GM12878 (cell line): ENCODE measurements at regions not wholly inside any gene's neighbourhood (a gene's known extent, or its start where the extent isn't known, plus 50 kb on each side); places are given as distances from the start of the nearest gene placed in this dataset.

Source experiments
- ATAC-seq: fragments of 200-7000 bp; cut with Tn5 transposase; 3 replicates; pipeline ENCODE4 v1.9.1; 2020; ENCODE audit warnings: mild to moderate bottlenecking, moderate library complexity
- BruUV-seq: library from RNA; stranded (reverse); fragments of 400-500 nt; replicated peaks from 2 replicates; lab custom pipeline; 2021; lab: Mats Ljungman, UMichigan
- CTCF ChIA-PET: fragments of 300-600 bp; sonication (Branson Sonifier 250); formaldehyde crosslinking; extraction: SDS; loops from one replicate; lab custom pipeline; 2021; ENCODE audit warnings: inconsistent platforms; lab: Yijun Ruan, JAX
- POLR2A ChIA-PET: fragments of 350-600 bp; formaldehyde crosslinking; extraction: SDS; loops from one replicate; lab custom pipeline; 2021; ENCODE audit warnings: inconsistent platforms; lab: Charles Lee
- RAD21 ChIA-PET: fragments of 300-600 bp; sonication (Branson Sonifier 250); formaldehyde crosslinking; loops from one replicate; lab custom pipeline; 2023; ENCODE audit warnings: antibody characterized with exemption; ENCODE audit not compliant: unreplicated experiment; lab: Charles Lee
- SMC1A ChIA-PET: fragments of 300-600 bp; sonication (Branson Sonifier 250); formaldehyde crosslinking; loops from one replicate; lab custom pipeline; 2023; ENCODE audit not compliant: unreplicated experiment, uncharacterized antibody; lab: Charles Lee
- DNase-seq: peaks from one replicate; pipeline ENCODE4 v3.0.0-alpha.2; 2011; ENCODE audit warnings: low read depth, low spot score
- FAIRE-seq: peaks from 3 replicates; lab custom pipeline; 2011; peaks lifted over from hg19 to GRCh38; lab: Jason Lieb, UNC
- H2AFZ ChIP-seq: 2 replicates; pipeline ENCODE4 v1.6.0; 2011; ENCODE audit warnings: low read depth, low read length, control low read depth; ENCODE audit not compliant: control insufficient read depth
- H3K27ac ChIP-seq: 2 replicates; pipeline ENCODE4 v1.5.1; 2011; ENCODE audit warnings: control low read depth; ENCODE audit not compliant: control insufficient read depth, insufficient read depth
- H3K27me3 ChIP-seq, 2 experiments: replicated peaks in 1 of 2; 2 replicates each; pipeline versions ENCODE4 v1.6.0 to v1.6.1; 2011; ENCODE audit warnings: low read length in 1 of 2; ENCODE audit not compliant: control insufficient read depth in 2 of 2, insufficient read depth in 2 of 2
- H3K36me3 ChIP-seq, 2 experiments: 2 replicates each; pipeline ENCODE4 v1.5.1; 2011; ENCODE audit warnings: low read length in 1 of 2; ENCODE audit not compliant: control insufficient read depth in 2 of 2, insufficient read depth in 2 of 2
- H3K4me1 ChIP-seq: 2 replicates; pipeline ENCODE4 v1.6.1; 2011; ENCODE audit warnings: mild to moderate bottlenecking, low read length, moderate library complexity, mixed read lengths; ENCODE audit not compliant: control insufficient read depth, insufficient read depth
- H3K4me2 ChIP-seq: 2 replicates; pipeline ENCODE4 v1.6.0; 2011; ENCODE audit warnings: control low read depth; ENCODE audit not compliant: control insufficient read depth, insufficient read depth
- H3K4me3 ChIP-seq: fragments of 200-600 bp; sonication (generic); 2 replicates; pipeline ENCODE4 v1.5.1; 2016
- H3K79me2 ChIP-seq: 2 replicates; pipeline ENCODE4 v1.6.0; 2011; ENCODE audit warnings: low read length; ENCODE audit not compliant: control insufficient read depth, insufficient read depth
- H3K9ac ChIP-seq: 2 replicates; pipeline ENCODE4 v1.8.0; 2011; ENCODE audit warnings: low read length, control low read depth, mixed read lengths; ENCODE audit not compliant: control insufficient read depth, insufficient read depth
- H3K9me3 ChIP-seq: replicated peaks from 3 replicates; pipeline ENCODE4 v1.5.1; 2011; ENCODE audit warnings: mild to moderate bottlenecking, low read length; ENCODE audit not compliant: control insufficient read depth, insufficient read depth
- H4K20me1 ChIP-seq: 2 replicates; pipeline ENCODE4 v1.6.0; 2011; ENCODE audit not compliant: control insufficient read depth, insufficient read depth
- GABPA ChIP-seq: IDR thresholded peaks from 2 replicates; pipeline ENCODE4 v1.6.1; 2014; ENCODE audit warnings: antibody characterized with exemption, low read depth, mild to moderate bottlenecking, inconsistent platforms
- POU2F2 ChIP-seq: IDR thresholded peaks from 3 replicates; pipeline ENCODE4 v1.6.1; 2011; ENCODE audit warnings: low read depth, mild to moderate bottlenecking, low read length, borderline replicate concordance
- RAD21 ChIP-seq: IDR thresholded peaks from 2 replicates; pipeline ENCODE4 v1.6.1; 2011; ENCODE audit warnings: mild to moderate bottlenecking, low read depth, low read length, moderate library complexity; ENCODE audit not compliant: insufficient read depth
- RFX5 ChIP-seq: IDR thresholded peaks from 2 replicates; pipeline ENCODE4 v1.6.1; 2011; ENCODE audit warnings: low read depth, low read length, improper control_type of control experiment
- TCF12 ChIP-seq: IDR thresholded peaks from 2 replicates; pipeline ENCODE4 v1.6.1; 2011; ENCODE audit warnings: low read depth, mild to moderate bottlenecking, low read length
- ZNF622 ChIP-seq: fragments of 450-650 bp; IDR thresholded peaks from 2 replicates; pipeline ENCODE4 v1.6.1; 2017; ENCODE audit warnings: mild to moderate bottlenecking, inconsistent platforms
- WGBS: methylation state at CpG from one replicate; pipeline ENCODE4 v1.1.6; 2016; ENCODE audit warnings: low lambda C conversion rate; ENCODE audit not compliant: insufficient replicate concordance, insufficient coverage; ENCODE audit errors: missing lambda C conversion rate; 5-methylcytosine and 5-hydroxymethylcytosine counted together
- in situ Hi-C: fragments of 300-500 bp; cut with MboI; formaldehyde crosslinking; loops from 9 replicates; pipeline ENCODE4 v1.14.3; 2018; ENCODE audit warnings: mixed read lengths
- intact Hi-C: fragments of 100-400 bp; cut with micrococcal nuclease; formaldehyde crosslinking; loops from one replicate; pipeline ENCODE4 v1.14.2; 2022; ENCODE audit not compliant: unreplicated experiment
- TF ChIP-seq, protein P1 (sequence below): fragments of 450-650 bp; IDR thresholded peaks from 2 replicates; pipeline ENCODE4 v1.6.1; 2017; ENCODE audit warnings: mild to moderate bottlenecking, moderate library complexity
- TF ChIP-seq, protein P2 (sequence below): IDR thresholded peaks from 2 replicates; pipeline ENCODE4 v1.6.1; 2012; ENCODE audit warnings: low read length, inconsistent platforms
- TF ChIP-seq, protein P3 (sequence below), 3 experiments: IDR thresholded peaks in 2 of 3; conservative IDR thresholded peaks in 1 of 3; 2 replicates each; pipeline ENCODE4 v1.5.1; 2011; ENCODE audit warnings: low read depth in 3 of 3, low read length in 3 of 3, mild to moderate bottlenecking in 3 of 3, control low read depth in 2 of 3, moderate library complexity in 2 of 3, inconsistent platforms in 1 of 3, mixed read lengths in 1 of 3; ENCODE audit not compliant: control insufficient read depth in 2 of 3, insufficient read depth in 1 of 3; ENCODE audit errors: extremely low read depth in 1 of 3

DNA sequence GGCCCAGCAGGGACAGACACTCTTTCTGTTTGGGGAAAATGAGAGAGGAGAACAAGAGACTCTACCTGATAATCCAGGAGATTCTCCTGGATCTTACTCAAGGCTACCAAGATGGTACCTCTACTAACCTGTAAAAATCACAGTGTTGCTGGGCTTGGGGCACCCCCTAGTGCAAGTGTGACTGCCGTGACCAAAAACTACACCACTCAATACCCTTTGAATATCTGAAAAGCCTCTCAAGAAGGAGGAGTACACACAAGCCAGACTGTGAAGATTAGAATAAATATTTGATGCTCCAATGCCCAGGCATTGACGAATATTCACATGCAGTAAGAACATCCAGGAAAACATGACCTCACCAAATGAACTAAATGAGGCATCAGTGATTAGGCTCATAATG, 965.4 kb downstream of the LRFN5 start:
- H2AFZ ChIP-seq = no peak overlapping the region

More for the DNA sequence above, 965.4 kb downstream of the LRFN5 start:
- no peaks in the 10 kb centered on the region; the same call in 2 of the 3 replicates for H3K9me3 ChIP-seq
- no peaks in the 10 kb centered on the region for H3K4me1 ChIP-seq
- ChIA-PET RAD21 (no interaction called here), POLR2A (no interaction called here), CTCF (no interaction called here), SMC1A (interaction anchor here (1.5 kb wide), 1 partner anchor 45 kb away, joined by 3 read pairs; no protein-coding TSS in a partner anchor)
- H3K27me3 ChIP-seq = no peaks in the 10 kb centered on the region
- no peak overlapping the region for H3K4me2 ChIP-seq
- FAIRE-seq = no peak
- WGBS = 13% methylated on average over 2 of the region's 2 CpGs
- no peak for ATAC-seq
- H3K79me2 ChIP-seq = no peaks in the 10 kb centered on the region
- TF ChIP-seq RAD21 = no peak
- no peak for TF ChIP-seq RFX5
- no peak for TF ChIP-seq GABPA
- no peak for TF ChIP-seq POU2F2
- no peak for TF ChIP-seq ZNF622
- TF ChIP-seq, protein P1, sequence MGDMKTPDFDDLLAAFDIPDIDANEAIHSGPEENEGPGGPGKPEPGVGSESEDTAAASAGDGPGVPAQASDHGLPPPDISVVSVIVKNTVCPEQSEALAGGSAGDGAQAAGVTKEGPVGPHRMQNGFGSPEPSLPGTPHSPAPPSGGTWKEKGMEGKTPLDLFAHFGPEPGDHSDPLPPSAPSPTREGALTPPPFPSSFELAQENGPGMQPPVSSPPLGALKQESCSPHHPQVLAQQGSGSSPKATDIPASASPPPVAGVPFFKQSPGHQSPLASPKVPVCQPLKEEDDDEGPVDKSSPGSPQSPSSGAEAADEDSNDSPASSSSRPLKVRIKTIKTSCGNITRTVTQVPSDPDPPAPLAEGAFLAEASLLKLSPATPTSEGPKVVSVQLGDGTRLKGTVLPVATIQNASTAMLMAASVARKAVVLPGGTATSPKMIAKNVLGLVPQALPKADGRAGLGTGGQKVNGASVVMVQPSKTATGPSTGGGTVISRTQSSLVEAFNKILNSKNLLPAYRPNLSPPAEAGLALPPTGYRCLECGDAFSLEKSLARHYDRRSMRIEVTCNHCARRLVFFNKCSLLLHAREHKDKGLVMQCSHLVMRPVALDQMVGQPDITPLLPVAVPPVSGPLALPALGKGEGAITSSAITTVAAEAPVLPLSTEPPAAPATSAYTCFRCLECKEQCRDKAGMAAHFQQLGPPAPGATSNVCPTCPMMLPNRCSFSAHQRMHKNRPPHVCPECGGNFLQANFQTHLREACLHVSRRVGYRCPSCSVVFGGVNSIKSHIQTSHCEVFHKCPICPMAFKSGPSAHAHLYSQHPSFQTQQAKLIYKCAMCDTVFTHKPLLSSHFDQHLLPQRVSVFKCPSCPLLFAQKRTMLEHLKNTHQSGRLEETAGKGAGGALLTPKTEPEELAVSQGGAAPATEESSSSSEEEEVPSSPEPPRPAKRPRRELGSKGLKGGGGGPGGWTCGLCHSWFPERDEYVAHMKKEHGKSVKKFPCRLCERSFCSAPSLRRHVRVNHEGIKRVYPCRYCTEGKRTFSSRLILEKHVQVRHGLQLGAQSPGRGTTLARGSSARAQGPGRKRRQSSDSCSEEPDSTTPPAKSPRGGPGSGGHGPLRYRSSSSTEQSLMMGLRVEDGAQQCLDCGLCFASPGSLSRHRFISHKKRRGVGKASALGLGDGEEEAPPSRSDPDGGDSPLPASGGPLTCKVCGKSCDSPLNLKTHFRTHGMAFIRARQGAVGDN = no peak
- TF ChIP-seq, protein P2, sequence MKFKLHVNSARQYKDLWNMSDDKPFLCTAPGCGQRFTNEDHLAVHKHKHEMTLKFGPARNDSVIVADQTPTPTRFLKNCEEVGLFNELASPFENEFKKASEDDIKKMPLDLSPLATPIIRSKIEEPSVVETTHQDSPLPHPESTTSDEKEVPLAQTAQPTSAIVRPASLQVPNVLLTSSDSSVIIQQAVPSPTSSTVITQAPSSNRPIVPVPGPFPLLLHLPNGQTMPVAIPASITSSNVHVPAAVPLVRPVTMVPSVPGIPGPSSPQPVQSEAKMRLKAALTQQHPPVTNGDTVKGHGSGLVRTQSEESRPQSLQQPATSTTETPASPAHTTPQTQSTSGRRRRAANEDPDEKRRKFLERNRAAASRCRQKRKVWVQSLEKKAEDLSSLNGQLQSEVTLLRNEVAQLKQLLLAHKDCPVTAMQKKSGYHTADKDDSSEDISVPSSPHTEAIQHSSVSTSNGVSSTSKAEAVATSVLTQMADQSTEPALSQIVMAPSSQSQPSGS = no peak
- TF ChIP-seq, protein P3, sequence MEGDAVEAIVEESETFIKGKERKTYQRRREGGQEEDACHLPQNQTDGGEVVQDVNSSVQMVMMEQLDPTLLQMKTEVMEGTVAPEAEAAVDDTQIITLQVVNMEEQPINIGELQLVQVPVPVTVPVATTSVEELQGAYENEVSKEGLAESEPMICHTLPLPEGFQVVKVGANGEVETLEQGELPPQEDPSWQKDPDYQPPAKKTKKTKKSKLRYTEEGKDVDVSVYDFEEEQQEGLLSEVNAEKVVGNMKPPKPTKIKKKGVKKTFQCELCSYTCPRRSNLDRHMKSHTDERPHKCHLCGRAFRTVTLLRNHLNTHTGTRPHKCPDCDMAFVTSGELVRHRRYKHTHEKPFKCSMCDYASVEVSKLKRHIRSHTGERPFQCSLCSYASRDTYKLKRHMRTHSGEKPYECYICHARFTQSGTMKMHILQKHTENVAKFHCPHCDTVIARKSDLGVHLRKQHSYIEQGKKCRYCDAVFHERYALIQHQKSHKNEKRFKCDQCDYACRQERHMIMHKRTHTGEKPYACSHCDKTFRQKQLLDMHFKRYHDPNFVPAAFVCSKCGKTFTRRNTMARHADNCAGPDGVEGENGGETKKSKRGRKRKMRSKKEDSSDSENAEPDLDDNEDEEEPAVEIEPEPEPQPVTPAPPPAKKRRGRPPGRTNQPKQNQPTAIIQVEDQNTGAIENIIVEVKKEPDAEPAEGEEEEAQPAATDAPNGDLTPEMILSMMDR (IDR thresholded peaks at IDR 0.05 in 2 of 3, conservative IDR thresholded peaks at IDR 0.05 in 1 of 3; ENCODE audit: control insufficient read depth in 2 of 3, extremely low read depth in 1 of 3, insufficient read depth in 1 of 3, low read depth in 3 of 3, low read length in 3 of 3) = no peak
- TF ChIP-seq TCF12 = no peak
- no peaks in the 10 kb centered on the region for H3K36me3 ChIP-seq
- in situ Hi-C loops (no loop called here), intact Hi-C loops (no loop called here)
- no peak overlapping the region for H3K9ac ChIP-seq
- DNase-seq = no peak
- H3K27ac ChIP-seq = no peak overlapping the region
- no TSS peak for BruUV-seq
- no peaks in the 10 kb centered on the region for H4K20me1 ChIP-seq
- no peak overlapping the region for H3K4me3 ChIP-seq
